CD4-positive, alpha-beta T cell (primary cell): ENCODE measurements at regions not wholly inside any gene's neighbourhood (a gene's known extent, or its start where the extent isn't known, plus 50 kb on each side); places are given as distances from the start of the nearest gene placed in this dataset.

Experiments used
- ATAC-seq: fragments of 200-7000 bp; cut with Tn5 transposase; one replicate; pipeline ENCODE4 v1.10.0; 2022; ENCODE audit warnings: mild to moderate bottlenecking; ENCODE audit not compliant: poor library complexity
- CTCF ChIA-PET: fragments of 350-600 bp; sonication (Branson Sonifier 250); formaldehyde crosslinking; loops from one replicate; lab custom pipeline; 2021; ENCODE audit warnings: antibody characterized with exemption, inconsistent platforms; lab: Charles Lee
- POLR2A ChIA-PET: fragments of 350-600 bp; sonication (Branson Sonifier 250); formaldehyde crosslinking; loops from one replicate; lab custom pipeline; 2021; ENCODE audit warnings: antibody characterized with exemption, inconsistent platforms; lab: Charles Lee
- DNase-seq, 14 experiments: peaks; one replicate each; pipeline ENCODE4 v3.0.0-alpha.2; 2013 to 2020; ENCODE audit warnings: mixed read lengths in 2 of 14
- H3K27ac ChIP-seq, 2 donors: one replicate each; pipeline versions ENCODE4 v1.5.1 to v1.7.0; 2013; ENCODE audit warnings: low read length in 2 of 2, low read depth in 1 of 2, mild to moderate bottlenecking in 1 of 2
- H3K27me3 ChIP-seq, 2 experiments: 1 replicate in 1 of 2; 2 replicates in 1 of 2; pipeline versions ENCODE4 v1.6.1 to v1.7.0; 2013; ENCODE audit warnings: low read length in 2 of 2, control low read depth in 1 of 2, mild to moderate bottlenecking in 1 of 2, moderate library complexity in 1 of 2; ENCODE audit not compliant: insufficient read depth in 2 of 2, control insufficient read depth in 1 of 2
- H3K36me3 ChIP-seq: one replicate; pipeline ENCODE4 v1.6.1; 2013; ENCODE audit warnings: low read length, control low read depth; ENCODE audit not compliant: insufficient read depth
- H3K4me1 ChIP-seq: one replicate; pipeline ENCODE4 v1.6.1; 2013; ENCODE audit warnings: low read length, control low read depth; ENCODE audit not compliant: insufficient read depth
- H3K4me3 ChIP-seq: one replicate; pipeline ENCODE4 v1.5.1; 2013; ENCODE audit warnings: mild to moderate bottlenecking, low read length, moderate library complexity
- H3K9me3 ChIP-seq, 2 experiments: 1 replicate in 1 of 2; 2 replicates in 1 of 2; pipeline versions ENCODE4 v1.6.1 to v1.7.0; 2013; ENCODE audit warnings: low read length in 2 of 2, mild to moderate bottlenecking in 2 of 2, control low read depth in 1 of 2, moderate library complexity in 1 of 2; ENCODE audit not compliant: control insufficient read depth in 1 of 2, insufficient read depth in 1 of 2
- H3K27ac Mint-ChIP-seq: one replicate; pipeline ENCODE4 v1.8.0; 2020; ENCODE audit warnings: mixed read lengths
- H3K27me3 Mint-ChIP-seq: one replicate; pipeline ENCODE4 v1.8.0; 2021; ENCODE audit warnings: mixed read lengths
- H3K36me3 Mint-ChIP-seq: one replicate; pipeline ENCODE4 v1.8.0; 2021; ENCODE audit warnings: low read depth, mixed read lengths
- H3K4me1 Mint-ChIP-seq: one replicate; pipeline ENCODE4 v1.8.0; 2021; ENCODE audit warnings: low read depth, mixed read lengths
- H3K4me3 Mint-ChIP-seq: one replicate; pipeline ENCODE4 v1.8.0; 2020; ENCODE audit warnings: mild to moderate bottlenecking, mixed read lengths
- H3K9me3 Mint-ChIP-seq: one replicate; pipeline ENCODE4 v1.8.0; 2020; ENCODE audit warnings: mixed read lengths
- intact Hi-C, 2 experiments: fragments of 100-400 bp; cut with DNase I in 1 of 2; cut with micrococcal nuclease in 1 of 2; formaldehyde crosslinking; loops; one replicate each; pipeline versions ENCODE4 v1.15.1 to v1.9.0; 2023 to 2025; cut with DNase I, micrococcal nuclease
- TF ChIP-seq, protein P1 (sequence below): fragments of 200-600 bp; IDR thresholded peaks from one replicate; pipeline ENCODE4 v1.8.0; 2022; ENCODE audit warnings: antibody characterized with exemption, mild to moderate bottlenecking

DNA sequence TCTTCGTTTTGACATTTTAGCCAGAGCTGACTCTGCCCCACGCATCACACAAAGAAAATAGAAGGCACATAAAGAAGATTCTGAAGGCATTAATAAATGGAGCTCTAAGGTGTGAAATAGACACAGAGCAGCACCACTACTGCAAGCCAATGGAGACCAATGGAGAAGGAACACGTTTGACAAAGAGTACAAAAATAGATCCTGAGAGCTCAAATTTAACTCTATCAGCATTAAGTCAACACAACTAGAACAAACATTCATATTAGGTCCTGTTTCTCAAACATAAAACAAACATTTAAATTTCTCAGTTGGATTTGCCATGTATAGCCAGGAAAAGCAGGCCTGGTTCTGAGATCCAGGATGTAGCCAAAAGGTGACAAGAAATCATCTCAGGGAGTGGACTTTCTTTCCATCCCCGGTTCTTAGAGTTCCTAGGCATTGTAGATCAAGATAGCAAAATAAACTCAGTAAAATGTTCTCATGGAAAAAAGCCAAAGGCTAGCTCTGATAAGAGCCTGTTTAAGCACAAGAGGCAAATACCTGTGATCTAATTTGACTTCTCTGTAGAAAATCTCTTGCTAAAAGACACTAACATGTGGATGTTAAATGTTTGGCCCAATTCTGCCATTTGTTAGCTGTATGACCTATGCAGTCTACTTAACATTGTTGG lies 174.2 kb upstream of the VIPR2 start:
- DNase-seq = no peak
- Histone ChIP-seq H3K27me3 (peaks cover 3 to 13% of the 10 kb centered on the region in 2 experiments), H3K4me1 (no peaks in the 10 kb centered on the region), H3K4me3 (no peak overlapping the region), H3K9me3 (no peaks in the 10 kb centered on the region), H3K36me3 (no peaks in the 10 kb centered on the region), H3K27ac (no peak overlapping the region)
- intact Hi-C loops = no loop called here
- ATAC-seq = no peak
- Mint-ChIP-seq H3K27me3 (peaks cover 23% of the 10 kb centered on the region), H3K27ac (no peak overlapping the region), H3K9me3 (peaks cover 4% of the 10 kb centered on the region), H3K4me3 (no peak overlapping the region), H3K4me1 (no peaks in the 10 kb centered on the region), H3K36me3 (no peaks in the 10 kb centered on the region)
- TF ChIP-seq, protein P1, sequence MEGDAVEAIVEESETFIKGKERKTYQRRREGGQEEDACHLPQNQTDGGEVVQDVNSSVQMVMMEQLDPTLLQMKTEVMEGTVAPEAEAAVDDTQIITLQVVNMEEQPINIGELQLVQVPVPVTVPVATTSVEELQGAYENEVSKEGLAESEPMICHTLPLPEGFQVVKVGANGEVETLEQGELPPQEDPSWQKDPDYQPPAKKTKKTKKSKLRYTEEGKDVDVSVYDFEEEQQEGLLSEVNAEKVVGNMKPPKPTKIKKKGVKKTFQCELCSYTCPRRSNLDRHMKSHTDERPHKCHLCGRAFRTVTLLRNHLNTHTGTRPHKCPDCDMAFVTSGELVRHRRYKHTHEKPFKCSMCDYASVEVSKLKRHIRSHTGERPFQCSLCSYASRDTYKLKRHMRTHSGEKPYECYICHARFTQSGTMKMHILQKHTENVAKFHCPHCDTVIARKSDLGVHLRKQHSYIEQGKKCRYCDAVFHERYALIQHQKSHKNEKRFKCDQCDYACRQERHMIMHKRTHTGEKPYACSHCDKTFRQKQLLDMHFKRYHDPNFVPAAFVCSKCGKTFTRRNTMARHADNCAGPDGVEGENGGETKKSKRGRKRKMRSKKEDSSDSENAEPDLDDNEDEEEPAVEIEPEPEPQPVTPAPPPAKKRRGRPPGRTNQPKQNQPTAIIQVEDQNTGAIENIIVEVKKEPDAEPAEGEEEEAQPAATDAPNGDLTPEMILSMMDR = no peak
- ChIA-PET CTCF (no interaction called here), POLR2A (no interaction called here)

DNA sequence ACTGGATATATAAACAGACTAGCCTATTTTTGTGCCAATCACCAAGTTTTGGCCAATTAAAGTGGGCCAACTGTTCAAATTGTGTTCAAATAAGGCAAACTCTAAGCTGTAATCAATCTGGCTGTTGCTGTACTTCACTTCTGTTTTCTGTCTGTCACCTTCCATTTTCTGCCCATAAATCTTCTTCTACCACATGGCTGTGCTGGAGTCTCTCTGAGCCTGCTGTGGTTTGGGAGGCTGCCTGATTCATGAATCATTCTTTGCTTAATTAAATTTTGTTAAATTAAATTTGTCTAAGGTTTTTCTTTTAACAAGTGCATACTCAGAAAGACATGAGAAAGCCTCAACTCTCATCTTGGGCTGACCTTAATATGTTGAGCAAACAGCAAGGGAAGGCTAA lies 172.6 kb upstream of the VIPR2 start:
- CTCF ChIA-PET = no interaction called here
- Histone ChIP-seq H3K9me3 (no peaks in the 10 kb centered on the region), H3K27ac (no peak overlapping the region), H3K27me3 (peaks cover 3 to 13% of the 10 kb centered on the region in 2 experiments), H3K4me3 (no peak overlapping the region), H3K36me3 (no peaks in the 10 kb centered on the region), H3K4me1 (no peaks in the 10 kb centered on the region)
- Mint-ChIP-seq H3K27ac (no peak overlapping the region), H3K9me3 (peaks cover 4% of the 10 kb centered on the region), H3K4me1 (no peaks in the 10 kb centered on the region), H3K27me3 (peaks cover 18% of the 10 kb centered on the region), H3K4me3 (no peak overlapping the region), H3K36me3 (no peaks in the 10 kb centered on the region)
- ATAC-seq (no peak), DNase-seq (no peak)
- POLR2A ChIA-PET = no interaction called here
- TF ChIP-seq, protein P1 = no peak
- intact Hi-C loops = no loop called here

DNA sequence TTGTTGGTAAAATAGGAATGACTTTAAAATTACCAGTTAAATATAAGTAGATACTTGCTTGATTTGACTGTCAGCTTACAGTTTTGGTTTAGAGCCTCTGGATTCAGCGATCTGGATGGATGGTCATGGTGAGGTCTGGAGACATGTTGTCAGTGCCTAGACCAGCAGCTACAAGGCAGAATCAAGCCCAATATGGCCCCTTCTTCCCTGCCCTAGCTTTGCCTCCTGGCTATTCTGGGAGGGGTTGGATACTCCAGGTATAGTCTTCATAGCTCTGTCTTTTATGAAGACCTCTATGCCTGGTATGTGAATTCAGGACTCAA lies 166.5 kb upstream of the VIPR2 start:
- Mint-ChIP-seq H3K27me3 (peaks cover 40% of the 10 kb centered on the region), H3K4me1 (no peaks in the 10 kb centered on the region), H3K4me3 (no peak overlapping the region), H3K9me3 (no peaks in the 10 kb centered on the region), H3K27ac (no peak overlapping the region), H3K36me3 (no peaks in the 10 kb centered on the region)
- no peaks in the 10 kb centered on the region for H3K4me1 ChIP-seq
- intact Hi-C loops = no loop called here
- H3K9me3 ChIP-seq = no peaks in the 10 kb centered on the region
- TF ChIP-seq, protein P1 = no peak
- POLR2A ChIA-PET = no interaction called here
- no peak overlapping the region for H3K27ac ChIP-seq
- no peak overlapping the region for H3K4me3 ChIP-seq
- DNase-seq = no peak
- CTCF ChIA-PET = no interaction called here
- H3K36me3 ChIP-seq = no peaks in the 10 kb centered on the region
- ATAC-seq = no peak
- H3K27me3 ChIP-seq = peaks cover 8 to 11% of the 10 kb centered on the region in 2 experiments
